ENCODE measurements at regions not wholly inside any gene's neighbourhood (a gene's known extent, or its start where the extent isn't known, plus 50 kb on each side); places are given as distances from the start of the nearest gene placed in this dataset.

DNA sequence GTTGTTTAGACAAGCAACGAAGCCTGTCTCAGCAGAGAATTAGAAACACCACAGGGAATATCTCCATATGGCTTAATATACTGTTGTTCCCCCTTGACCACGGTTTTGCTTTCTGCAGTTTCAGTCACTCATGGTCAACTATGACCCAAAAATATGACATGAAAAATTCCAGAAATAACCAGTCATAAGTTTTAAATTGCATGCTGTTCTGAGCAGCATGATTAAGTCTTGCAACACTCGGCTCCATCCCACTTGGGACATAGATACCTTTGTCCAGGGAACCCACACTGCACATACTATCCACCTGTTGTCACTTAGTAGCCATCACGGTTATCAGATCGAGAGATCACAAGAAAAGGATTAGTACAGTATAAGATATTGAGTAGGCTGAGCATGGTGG lies 60.7 kb upstream of the FOXK1 start:
- no peak overlapping the region for H3K9ac ChIP-seq (ENCODE audit: insufficient read length)

DNA sequence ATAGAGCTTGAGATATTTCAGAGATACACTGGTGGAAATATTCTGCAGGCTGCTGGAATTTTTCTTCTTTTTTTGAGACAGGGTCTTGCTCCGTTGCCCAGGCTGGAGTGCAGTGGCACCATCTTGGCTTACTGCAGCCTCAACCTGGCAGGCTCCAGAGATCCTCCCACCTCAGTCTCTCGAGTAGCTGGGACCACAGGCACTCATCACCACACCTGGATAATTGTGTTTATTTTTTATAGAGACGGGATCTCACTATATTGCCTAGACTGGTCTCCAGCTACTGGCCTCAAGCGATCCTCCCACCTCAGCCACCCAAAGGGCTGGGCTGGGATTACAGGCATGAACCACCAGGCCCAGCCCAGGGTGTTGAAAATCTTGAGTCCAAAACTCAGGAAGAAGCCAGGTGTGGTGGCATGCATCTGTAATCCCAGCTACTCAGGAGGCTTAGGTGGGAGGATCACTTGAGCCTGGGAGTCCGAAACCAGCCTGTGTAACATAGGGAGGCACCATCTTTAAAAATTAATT lies 55.7 kb upstream of the FOXK1 start:
- TF ChIP-seq POLR2AphosphoS5 (IDR thresholded peaks at IDR 0.05; ENCODE audit: borderline replicate concordance, low read depth, low read length), result no peak
- H3K9me3 ChIP-seq (ENCODE audit: low read depth, low read length), result no peaks in the 10 kb centered on the region
- H3K9ac ChIP-seq (ENCODE audit: insufficient read length), result no peak overlapping the region
- H3K4me3 ChIP-seq, result no peak overlapping the region
- DNase-seq (ENCODE audit: low read depth, low spot score), result no peak
- H3K36me3 ChIP-seq (ENCODE audit: insufficient read depth, low read length), result no peaks in the 10 kb centered on the region
- no peak overlapping the region for H3K27ac ChIP-seq

More for the DNA sequence above, 60.7 kb upstream of the FOXK1 start:
- no peaks in the 10 kb centered on the region for H3K9me3 ChIP-seq (ENCODE audit: low read depth, low read length)
- H3K4me3 ChIP-seq, result no peak overlapping the region
- TF ChIP-seq FOXP2 (optimal IDR thresholded peaks at IDR 0.05; ENCODE audit: control extremely low read depth, extremely low read length, insufficient read depth), result no peak
- no peak for TF ChIP-seq POLR2AphosphoS5 (IDR thresholded peaks at IDR 0.05; ENCODE audit: borderline replicate concordance, low read depth, low read length)
- no peak for TF ChIP-seq EZH2 (IDR thresholded peaks at IDR 0.05)
- H3K27ac ChIP-seq, result no peak overlapping the region
- no peaks in the 10 kb centered on the region for H3K36me3 ChIP-seq (ENCODE audit: insufficient read depth, low read length)
- no peak for DNase-seq (ENCODE audit: low read depth, low spot score)

DNA sequence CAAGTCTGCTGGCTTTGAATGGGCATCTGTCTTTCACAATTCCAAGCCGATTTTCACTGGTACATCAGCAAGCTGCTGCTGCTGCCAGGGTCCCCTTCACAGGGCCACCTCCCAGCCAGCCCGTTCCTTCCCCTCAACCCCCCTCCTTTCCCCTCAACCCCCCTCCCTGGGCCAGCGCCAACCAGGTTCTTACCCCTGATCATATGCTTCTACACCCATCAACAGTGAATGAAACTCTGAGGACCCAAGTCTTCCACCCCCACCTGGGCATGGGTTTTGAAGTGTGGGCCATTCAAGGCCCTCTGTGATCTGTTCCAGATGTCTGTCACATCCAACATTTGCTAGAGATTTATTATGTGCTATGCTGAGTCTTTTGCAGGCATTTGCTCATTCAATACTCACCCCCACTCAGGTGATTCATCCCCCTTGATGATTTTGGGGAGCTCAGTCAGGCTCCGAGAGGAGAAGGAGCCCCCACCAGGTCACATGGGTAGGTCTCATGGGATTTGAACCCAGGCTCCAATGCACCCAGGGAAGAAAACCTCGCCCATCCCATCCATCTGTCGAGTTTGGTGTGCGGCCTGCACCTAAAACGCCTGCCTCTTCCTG lies 52.7 kb upstream of the FOXK1 start:
- Histone ChIP-seq H3K4me3 (no peak overlapping the region), H3K27ac (no peak overlapping the region)
- TF ChIP-seq EZH2 (IDR thresholded peaks at IDR 0.05) (no peak), POLR2AphosphoS5 (IDR thresholded peaks at IDR 0.05; ENCODE audit: borderline replicate concordance, low read depth, low read length) (no peak), FOXP2 (optimal IDR thresholded peaks at IDR 0.05; ENCODE audit: control extremely low read depth, extremely low read length, insufficient read depth) (no peak)

DNA sequence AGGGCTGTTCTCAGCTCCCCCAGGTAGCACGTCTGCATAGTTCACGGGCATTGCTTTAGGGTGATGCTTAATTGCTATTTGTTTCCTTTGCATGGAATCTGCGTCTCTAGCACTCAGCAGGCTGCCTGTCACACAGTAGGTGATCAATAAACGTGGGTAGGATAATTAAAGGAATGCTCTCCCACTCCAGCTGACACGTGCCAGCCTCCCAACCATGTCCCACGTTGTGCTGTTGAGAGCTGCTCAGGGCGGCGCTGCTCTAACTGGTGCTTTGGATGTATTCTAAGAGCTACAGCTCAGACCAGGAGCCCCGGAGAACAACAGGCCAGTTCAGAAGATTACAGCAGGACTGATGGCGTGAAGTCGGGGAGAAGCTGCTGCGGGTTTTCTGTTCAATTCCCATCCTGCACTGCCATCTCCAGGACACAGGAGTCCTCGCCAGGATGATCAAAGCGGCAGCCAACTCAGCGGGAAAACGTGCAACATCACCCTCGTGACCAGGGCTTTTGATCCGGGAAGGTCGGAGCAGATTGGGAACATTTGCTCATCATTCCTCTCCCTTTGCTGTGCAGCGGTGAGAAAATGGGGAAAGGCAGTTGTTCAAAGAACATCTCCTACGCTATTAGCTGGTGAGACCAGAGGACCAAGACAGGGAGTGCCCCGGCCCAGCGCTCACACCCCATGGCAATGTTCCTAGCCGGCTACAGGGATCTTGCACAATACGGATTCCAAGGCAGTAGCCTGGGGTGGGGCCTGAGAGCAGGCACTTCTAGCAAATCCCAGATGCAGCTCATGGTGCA lies 50.5 kb upstream of the FOXK1 start:
- TF ChIP-seq EZH2 (IDR thresholded peaks at IDR 0.05) (no peak), FOXP2 (optimal IDR thresholded peaks at IDR 0.05; ENCODE audit: control extremely low read depth, extremely low read length, insufficient read depth) (no peak), POLR2AphosphoS5 (IDR thresholded peaks at IDR 0.05; ENCODE audit: borderline replicate concordance, low read depth, low read length) (no peak)
- H3K9ac ChIP-seq (ENCODE audit: insufficient read length), result no peak overlapping the region
- H3K4me3 ChIP-seq, result no peak overlapping the region
- no peak for DNase-seq (ENCODE audit: low read depth, low spot score)
- no peaks in the 10 kb centered on the region for H3K9me3 ChIP-seq (ENCODE audit: low read depth, low read length)
- H3K36me3 ChIP-seq (ENCODE audit: insufficient read depth, low read length), result no peaks in the 10 kb centered on the region
- no peak overlapping the region for H3K27ac ChIP-seq

More for the DNA sequence above, 52.7 kb upstream of the FOXK1 start:
- Histone ChIP-seq H3K9ac (ENCODE audit: insufficient read length) (no peak overlapping the region), H3K36me3 (ENCODE audit: insufficient read depth, low read length) (no peaks in the 10 kb centered on the region), H3K9me3 (ENCODE audit: low read depth, low read length) (no peaks in the 10 kb centered on the region)
- no peak for DNase-seq (ENCODE audit: low read depth, low spot score)

Data from SK-N-MC (cell line).